HEK293 (cell line): ENCODE measurements at regions not wholly inside any gene's neighbourhood (a gene's known extent, or its start where the extent isn't known, plus 50 kb on each side); places are given as distances from the start of the nearest gene placed in this dataset.

ENCODE experiments used
- ZNF148 ChIP-seq: fragments of 450-650 bp; formaldehyde crosslinking; IDR thresholded peaks from 2 replicates; pipeline ENCODE4 v1.5.0; 2017; ENCODE audit warnings: missing biosample characterization, missing genetic modification characterization, borderline replicate concordance
- ZNF174 ChIP-seq: fragments of 450-650 bp; formaldehyde crosslinking; IDR thresholded peaks from 2 replicates; pipeline ENCODE4 v1.5.0; 2017; ENCODE audit warnings: missing biosample characterization, mild to moderate bottlenecking, missing genetic modification characterization
- ZNF670 ChIP-seq: fragments of 450-650 bp; formaldehyde crosslinking; IDR thresholded peaks from 2 replicates; pipeline ENCODE4 v1.5.1; 2016; ENCODE audit warnings: missing biosample characterization, missing genetic modification characterization, low read depth
- TF ChIP-seq, protein P1 (sequence below): sonication (generic); formaldehyde crosslinking; IDR thresholded peaks from 2 replicates; pipeline ENCODE4 v1.8.1; 2022; ENCODE audit warnings: mild to moderate bottlenecking, moderate library complexity, missing genetic modification reagents

GRCh38 chr3:1979961-1980615, 118.6 kb upstream of the CNTN4 start:
- no peak for TF ChIP-seq ZNF174 (tag by site-specific recombination)
- TF ChIP-seq, protein P1, sequence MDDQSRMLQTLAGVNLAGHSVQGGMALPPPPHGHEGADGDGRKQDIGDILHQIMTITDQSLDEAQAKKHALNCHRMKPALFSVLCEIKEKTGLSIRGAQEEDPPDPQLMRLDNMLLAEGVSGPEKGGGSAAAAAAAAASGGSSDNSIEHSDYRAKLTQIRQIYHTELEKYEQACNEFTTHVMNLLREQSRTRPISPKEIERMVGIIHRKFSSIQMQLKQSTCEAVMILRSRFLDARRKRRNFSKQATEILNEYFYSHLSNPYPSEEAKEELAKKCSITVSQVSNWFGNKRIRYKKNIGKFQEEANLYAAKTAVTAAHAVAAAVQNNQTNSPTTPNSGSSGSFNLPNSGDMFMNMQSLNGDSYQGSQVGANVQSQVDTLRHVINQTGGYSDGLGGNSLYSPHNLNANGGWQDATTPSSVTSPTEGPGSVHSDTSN = no peak
- no peak for TF ChIP-seq ZNF148 (tag by site-specific recombination)
- TF ChIP-seq ZNF670 = no peak
